ENCODE measurements at regions not wholly inside any gene's neighbourhood (a gene's known extent, or its start where the extent isn't known, plus 50 kb on each side); places are given as distances from the start of the nearest gene placed in this dataset.

- TF ChIP-seq EZH2 (IDR thresholded peaks at IDR 0.05; ENCODE audit: borderline replicate concordance, low read depth, low read length, poor library complexity, severe bottlenecking) (no peak), CTCF (conservative IDR thresholded peaks at IDR 0.05; ENCODE audit: low read depth, low read length) (no peak)
These were observed 551.8 kb downstream of the DIPK2A start for GRCh38 chr3:144523396-144523795.

Data from A673 (cell line).